ENCODE measurements at regions not wholly inside any gene's neighbourhood (a gene's known extent, or its start where the extent isn't known, plus 50 kb on each side); places are given as distances from the start of the nearest gene placed in this dataset.

DNA sequence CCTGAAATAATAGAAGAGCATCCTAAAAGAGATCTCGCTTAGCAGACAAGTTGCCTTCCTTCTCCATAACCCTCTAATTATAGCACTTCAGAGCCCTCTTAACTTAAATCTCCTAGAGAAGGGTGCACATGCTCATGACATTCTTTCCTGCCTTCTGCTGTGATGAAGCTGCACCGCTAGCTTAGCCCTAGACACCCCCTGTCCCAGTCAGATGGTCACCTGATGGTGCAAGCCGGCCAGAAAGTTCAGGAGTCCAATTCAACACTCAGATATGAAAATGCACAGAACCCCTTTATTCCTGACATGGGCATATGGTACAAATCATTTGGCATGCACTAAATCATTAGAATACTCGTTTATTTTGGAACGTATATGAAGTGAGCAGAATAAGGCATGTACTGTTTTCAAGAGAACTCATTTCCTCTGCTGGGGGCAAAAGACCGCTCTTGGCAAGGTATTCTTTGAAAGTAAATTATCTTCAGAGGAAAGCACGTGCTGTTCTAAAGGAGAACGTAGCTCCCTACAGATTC lies 420.4 kb upstream of the PROK2 start:
- no peak for TF ChIP-seq POLR2A (IDR thresholded peaks at IDR 0.05)
- TF ChIP-seq, protein P1, sequence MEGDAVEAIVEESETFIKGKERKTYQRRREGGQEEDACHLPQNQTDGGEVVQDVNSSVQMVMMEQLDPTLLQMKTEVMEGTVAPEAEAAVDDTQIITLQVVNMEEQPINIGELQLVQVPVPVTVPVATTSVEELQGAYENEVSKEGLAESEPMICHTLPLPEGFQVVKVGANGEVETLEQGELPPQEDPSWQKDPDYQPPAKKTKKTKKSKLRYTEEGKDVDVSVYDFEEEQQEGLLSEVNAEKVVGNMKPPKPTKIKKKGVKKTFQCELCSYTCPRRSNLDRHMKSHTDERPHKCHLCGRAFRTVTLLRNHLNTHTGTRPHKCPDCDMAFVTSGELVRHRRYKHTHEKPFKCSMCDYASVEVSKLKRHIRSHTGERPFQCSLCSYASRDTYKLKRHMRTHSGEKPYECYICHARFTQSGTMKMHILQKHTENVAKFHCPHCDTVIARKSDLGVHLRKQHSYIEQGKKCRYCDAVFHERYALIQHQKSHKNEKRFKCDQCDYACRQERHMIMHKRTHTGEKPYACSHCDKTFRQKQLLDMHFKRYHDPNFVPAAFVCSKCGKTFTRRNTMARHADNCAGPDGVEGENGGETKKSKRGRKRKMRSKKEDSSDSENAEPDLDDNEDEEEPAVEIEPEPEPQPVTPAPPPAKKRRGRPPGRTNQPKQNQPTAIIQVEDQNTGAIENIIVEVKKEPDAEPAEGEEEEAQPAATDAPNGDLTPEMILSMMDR (IDR thresholded peaks at IDR 0.05) = no peak
- TF ChIP-seq POLR2AphosphoS5 (IDR thresholded peaks at IDR 0.05; ENCODE audit: insufficient read depth in 1 of 2, low read depth in 1 of 2) = no peak

Data from vagina (tissue), 2 donors.